Endothelial cell of umbilical vein (primary cell): ENCODE measurements at regions not wholly inside any gene's neighbourhood (a gene's known extent, or its start where the extent isn't known, plus 50 kb on each side); places are given as distances from the start of the nearest gene placed in this dataset.

Experiments
- BruUV-seq: library from RNA; stranded (reverse); fragments of 400-500 nt; replicated peaks from 2 replicates; lab custom pipeline; 2021; lab: Mats Ljungman, UMichigan
- CTCF ChIA-PET: fragments of 300-600, 350-600 bp; sonication (Branson Sonifier 250); formaldehyde crosslinking; loops from one replicate; lab custom pipeline; 2021; ENCODE audit warnings: antibody characterized with exemption, inconsistent platforms; lab: Charles Lee
- POLR2A ChIA-PET: fragments of 300-600, 350-600 bp; sonication (Branson Sonifier 250); formaldehyde crosslinking; loops from one replicate; lab custom pipeline; 2021; ENCODE audit warnings: antibody characterized with exemption, inconsistent platforms; lab: Charles Lee
- DNase-seq: peaks from one replicate; pipeline ENCODE4 v3.0.0-alpha.2; 2011; ENCODE audit warnings: low read depth, low spot score
- FAIRE-seq: peaks from 2 replicates; lab custom pipeline; 2011; peaks lifted over from hg19 to GRCh38; lab: Jason Lieb, UNC
- H2AFZ ChIP-seq: 2 replicates; pipeline ENCODE4 v1.6.0; 2012; ENCODE audit warnings: low read depth, low read length, control low read depth, inconsistent platforms
- H3K27ac ChIP-seq: 2 replicates; pipeline ENCODE4 v1.5.1; 2011; ENCODE audit warnings: low read depth, mild to moderate bottlenecking, control low read depth, low read length, moderate library complexity; ENCODE audit not compliant: insufficient read depth
- H3K27me3 ChIP-seq, 2 experiments: 2 replicates each; pipeline versions ENCODE4 v1.6.0 to v1.6.1; 2011; ENCODE audit warnings: low read length in 2 of 2, mixed read lengths in 1 of 2; ENCODE audit not compliant: control insufficient read depth in 2 of 2, insufficient read depth in 2 of 2
- H3K36me3 ChIP-seq, 2 experiments: 2 replicates in 1 of 2; 3 replicates in 1 of 2; pipeline ENCODE4 v1.5.1; 2011; ENCODE audit warnings: low read length in 2 of 2, mild to moderate bottlenecking in 1 of 2, moderate library complexity in 1 of 2; ENCODE audit not compliant: control insufficient read depth in 2 of 2, insufficient read depth in 2 of 2; ENCODE audit errors: extremely low read depth in 1 of 2
- H3K4me1 ChIP-seq: 3 replicates; pipeline ENCODE4 v1.5.1; 2011; ENCODE audit warnings: mild to moderate bottlenecking, low read length; ENCODE audit not compliant: control insufficient read depth, insufficient read depth; ENCODE audit errors: extremely low read depth
- H3K4me2 ChIP-seq: 2 replicates; pipeline ENCODE4 v1.6.1; 2011; ENCODE audit warnings: low read length, control low read depth, mixed read lengths; ENCODE audit not compliant: insufficient read depth
- H3K4me3 ChIP-seq, 3 experiments: fragments of 200-600 bp in 1 of 3; sonication (generic), shearing (Covaris generic) in 1 of 3; replicated peaks in 1 of 3; 2 replicates each; pipeline ENCODE4 v1.5.1; 2011 to 2016; ENCODE audit warnings: control low read depth in 3 of 3, low read length in 3 of 3, mild to moderate bottlenecking in 2 of 3, inconsistent platforms in 1 of 3, low read depth in 1 of 3, moderate library complexity in 1 of 3; ENCODE audit not compliant: insufficient read depth in 1 of 3
- H3K79me2 ChIP-seq: 2 replicates; pipeline ENCODE4 v1.6.0; 2012; ENCODE audit warnings: low read length, inconsistent platforms; ENCODE audit not compliant: control insufficient read depth, insufficient read depth
- H3K9ac ChIP-seq: replicated peaks from 2 replicates; pipeline ENCODE3; 2011; ENCODE audit warnings: low read length, control low read depth; ENCODE audit not compliant: insufficient read depth; ENCODE audit errors: extremely low read depth
- H3K9me1 ChIP-seq: replicated peaks from 3 replicates; pipeline ENCODE4 v1.6.0; 2011; ENCODE audit warnings: mild to moderate bottlenecking, low read length; ENCODE audit not compliant: control insufficient read depth, insufficient read depth; ENCODE audit errors: extremely low read depth
- H3K9me3 ChIP-seq: replicated peaks from 2 replicates; pipeline ENCODE4 v1.5.1; 2012; ENCODE audit warnings: low read length, inconsistent platforms; ENCODE audit not compliant: control insufficient read depth, insufficient read depth
- H4K20me1 ChIP-seq: replicated peaks from 2 replicates; pipeline ENCODE3; 2011; ENCODE audit warnings: mild to moderate bottlenecking, low read length; ENCODE audit not compliant: control insufficient read depth, insufficient read depth; ENCODE audit errors: extremely low read depth
- CTCF ChIP-seq, 2 donors: IDR thresholded peaks; 1 replicate in 1 of 2; 2 replicates in 1 of 2; pipeline ENCODE4 v1.5.1; 2011; ENCODE audit warnings: low read length in 2 of 2, mild to moderate bottlenecking in 2 of 2, moderate library complexity in 2 of 2, control low read depth in 1 of 2, inconsistent platforms in 1 of 2, low read depth in 1 of 2; ENCODE audit not compliant: insufficient read depth in 1 of 2; ENCODE audit errors: extremely low read depth in 1 of 2
- EZH2 ChIP-seq: IDR thresholded peaks from 2 replicates; pipeline ENCODE4 v1.6.1; 2012; ENCODE audit warnings: borderline replicate concordance, low read depth, mild to moderate bottlenecking, moderate library complexity, low read length, inconsistent platforms; ENCODE audit not compliant: severe bottlenecking
- FOS ChIP-seq: IDR thresholded peaks from 2 replicates; pipeline ENCODE4 v1.6.1; 2011; ENCODE audit warnings: mild to moderate bottlenecking, low read length, moderate library complexity, borderline replicate concordance; ENCODE audit not compliant: insufficient read depth
- GATA2 ChIP-seq: IDR thresholded peaks from 2 replicates; pipeline ENCODE4 v1.7.0; 2011; ENCODE audit warnings: low read depth, mild to moderate bottlenecking, moderate library complexity, mixed read lengths, low read length; ENCODE audit not compliant: insufficient read length, insufficient read depth
- JUN ChIP-seq: IDR thresholded peaks from 2 replicates; pipeline ENCODE4 v1.6.1; 2011; ENCODE audit warnings: borderline replicate concordance, low read depth; ENCODE audit not compliant: insufficient read length, insufficient read depth
- MAX ChIP-seq: IDR thresholded peaks from 2 replicates; pipeline ENCODE4 v1.6.1; 2011; ENCODE audit not compliant: insufficient read depth, insufficient read length
- MYC ChIP-seq: IDR thresholded peaks from one replicate; pipeline ENCODE4 v1.6.1; 2011; ENCODE audit warnings: mild to moderate bottlenecking, low read depth, low read length
- POLR2A ChIP-seq: IDR thresholded peaks from 2 replicates; pipeline ENCODE4 v1.6.1; 2012; ENCODE audit warnings: low read depth, mild to moderate bottlenecking, control low read depth, low read length
- POLR2AphosphoS5 ChIP-seq: IDR thresholded peaks from 2 replicates; pipeline ENCODE4 v1.6.1; 2012; ENCODE audit warnings: low read depth, mild to moderate bottlenecking, control low read depth, low read length, moderate library complexity; ENCODE audit not compliant: insufficient read depth
- dilution Hi-C: fragments of 300-500 bp; cut with MboI; formaldehyde crosslinking; loops from one replicate; pipeline ENCODE4 v1.15.0; 2019; ENCODE audit warnings: low sequenced_read_pairs; ENCODE audit not compliant: extremely low pct_ligation_motif_present
- intact Hi-C: fragments of 100-400 bp; cut with micrococcal nuclease; formaldehyde crosslinking; loops from one replicate; pipeline ENCODE4 v1.10.0; 2022

GRCh38 chr1:36559061-36559460 is 76.3 kb upstream of the CSF3R start:
- Histone ChIP-seq H3K4me1 (no peaks in the 10 kb centered on the region), H2AFZ (no peak overlapping the region), H3K4me3 (no peak overlapping the region), H4K20me1 (no peaks in the 10 kb centered on the region), H3K9me1 (no peaks in the 10 kb centered on the region), H3K27me3 (peaks cover 0 to 1% of the 10 kb centered on the region in 2 experiments), H3K9ac (no peak overlapping the region), H3K4me2 (no peak overlapping the region), H3K36me3 (no peaks in the 10 kb centered on the region), H3K27ac (no peak overlapping the region), H3K9me3 (no peaks in the 10 kb centered on the region), H3K79me2 (no peaks in the 10 kb centered on the region)
- FAIRE-seq: no peak
- intact Hi-C loops (no loop called here), dilution Hi-C loops (no loop called here)
- no peak for TF ChIP-seq MYC
- TF ChIP-seq POLR2AphosphoS5: no peak
- TF ChIP-seq MAX: no peak
- no peak for TF ChIP-seq POLR2A
- no peak for TF ChIP-seq JUN
- TF ChIP-seq CTCF (IDR thresholded peaks at IDR 0.05; ENCODE audit: extremely low read depth in 1 of 2, insufficient read depth in 1 of 2, low read depth in 1 of 2, low read length in 2 of 2): no peak
- TF ChIP-seq FOS: no peak
- no peak for TF ChIP-seq GATA2
- no peak for TF ChIP-seq EZH2
- POLR2A ChIA-PET: no interaction called here
- CTCF ChIA-PET: interaction anchor here (1.0 to 3.7 kb wide), 3 partner anchors 15 to 875 kb away, joined by 3 to 15 read pairs (median 3); no protein-coding TSS in a partner anchor
- BruUV-seq: no TSS peak
- DNase-seq: no peak
